ENCODE measurements at regions not wholly inside any gene's neighbourhood (a gene's known extent, or its start where the extent isn't known, plus 50 kb on each side); places are given as distances from the start of the nearest gene placed in this dataset.

- TF ChIP-seq, protein P1, sequence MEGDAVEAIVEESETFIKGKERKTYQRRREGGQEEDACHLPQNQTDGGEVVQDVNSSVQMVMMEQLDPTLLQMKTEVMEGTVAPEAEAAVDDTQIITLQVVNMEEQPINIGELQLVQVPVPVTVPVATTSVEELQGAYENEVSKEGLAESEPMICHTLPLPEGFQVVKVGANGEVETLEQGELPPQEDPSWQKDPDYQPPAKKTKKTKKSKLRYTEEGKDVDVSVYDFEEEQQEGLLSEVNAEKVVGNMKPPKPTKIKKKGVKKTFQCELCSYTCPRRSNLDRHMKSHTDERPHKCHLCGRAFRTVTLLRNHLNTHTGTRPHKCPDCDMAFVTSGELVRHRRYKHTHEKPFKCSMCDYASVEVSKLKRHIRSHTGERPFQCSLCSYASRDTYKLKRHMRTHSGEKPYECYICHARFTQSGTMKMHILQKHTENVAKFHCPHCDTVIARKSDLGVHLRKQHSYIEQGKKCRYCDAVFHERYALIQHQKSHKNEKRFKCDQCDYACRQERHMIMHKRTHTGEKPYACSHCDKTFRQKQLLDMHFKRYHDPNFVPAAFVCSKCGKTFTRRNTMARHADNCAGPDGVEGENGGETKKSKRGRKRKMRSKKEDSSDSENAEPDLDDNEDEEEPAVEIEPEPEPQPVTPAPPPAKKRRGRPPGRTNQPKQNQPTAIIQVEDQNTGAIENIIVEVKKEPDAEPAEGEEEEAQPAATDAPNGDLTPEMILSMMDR (IDR thresholded peaks at IDR 0.05), result no peak
- Histone ChIP-seq H3K27ac (no peak overlapping the region), H3K4me1 (no peaks in the 10 kb centered on the region), H3K4me3 (no peak overlapping the region), H3K36me3 (no peaks in the 10 kb centered on the region), H3K27me3 (no peaks in the 10 kb centered on the region), H3K9me3 (no peaks in the 10 kb centered on the region)
- intact Hi-C loops (cut with DNase I), result no loop called here
- ATAC-seq (no peak), DNase-seq (no peak)
Measured at GRCh38 chr2:228493852-228494251, 312.4 kb upstream of the SPHKAP start.

GRCh38 chr2:228479014-228479413 is 297.5 kb upstream of the SPHKAP start:
- H3K27me3 ChIP-seq, result no peaks in the 10 kb centered on the region
- H3K4me1 ChIP-seq, result no peaks in the 10 kb centered on the region
- H3K4me3 ChIP-seq, result no peak overlapping the region
- TF ChIP-seq, protein P1 (IDR thresholded peaks at IDR 0.05), result no peak
- no peak overlapping the region for H3K27ac ChIP-seq
- H3K36me3 ChIP-seq, result no peaks in the 10 kb centered on the region
- H3K9me3 ChIP-seq, result no peaks in the 10 kb centered on the region
- ATAC-seq (no peak), DNase-seq (no peak)
- intact Hi-C loops (cut with DNase I), result no loop called here

DNA sequence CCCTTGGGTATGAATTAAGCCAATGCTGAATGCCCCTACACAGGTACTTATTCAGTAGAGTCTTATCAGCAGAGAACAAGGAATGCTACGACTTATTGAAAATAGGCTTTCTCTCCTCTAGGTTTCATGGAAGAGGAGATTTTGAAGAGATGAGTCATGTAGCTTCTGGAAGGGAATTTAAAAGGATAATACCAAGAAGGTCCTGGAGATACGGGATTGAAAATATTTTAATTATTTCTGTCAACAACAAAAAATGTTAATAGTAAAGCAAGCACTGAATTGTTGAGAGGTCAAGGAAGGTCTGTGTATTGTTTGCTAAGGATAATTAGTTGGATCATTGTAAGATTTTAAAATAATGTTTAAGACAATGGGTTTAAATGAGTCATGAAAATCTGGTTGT is 293.0 kb upstream of the SPHKAP start:
- Histone ChIP-seq H3K36me3 (no peaks in the 10 kb centered on the region), H3K27ac (no peak overlapping the region), H3K4me3 (no peak overlapping the region), H3K4me1 (no peaks in the 10 kb centered on the region), H3K9me3 (no peaks in the 10 kb centered on the region), H3K27me3 (no peaks in the 10 kb centered on the region)
- TF ChIP-seq, protein P1 (IDR thresholded peaks at IDR 0.05), result no peak
- intact Hi-C loops (cut with DNase I), result no loop called here
- no peak for ATAC-seq
- DNase-seq, result no peak

DNA sequence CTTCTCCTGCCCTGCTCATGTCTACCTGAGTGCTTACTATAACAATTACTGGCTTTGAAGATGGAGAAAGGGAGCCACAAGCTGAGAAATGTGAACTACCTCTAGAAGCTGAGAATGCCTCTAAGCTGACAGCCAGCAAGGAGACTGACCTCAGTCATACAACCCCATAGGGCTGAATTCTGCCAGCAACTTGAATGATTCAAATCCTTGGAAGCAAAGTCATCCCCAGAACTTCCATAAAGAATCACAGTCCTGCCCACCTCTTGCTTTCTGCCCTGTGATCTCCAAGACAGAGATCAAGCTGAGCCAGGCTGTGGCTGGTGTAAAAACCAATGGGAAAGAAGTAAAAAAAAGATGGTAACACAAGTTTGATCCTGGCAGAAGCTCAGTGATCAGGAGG is 288.2 kb upstream of the SPHKAP start:
- no peaks in the 10 kb centered on the region for H3K9me3 ChIP-seq
- no peak for ATAC-seq
- no peak for DNase-seq
- TF ChIP-seq, protein P1 (IDR thresholded peaks at IDR 0.05), result no peak
- H3K27me3 ChIP-seq, result no peaks in the 10 kb centered on the region
- no peak overlapping the region for H3K4me3 ChIP-seq
- H3K27ac ChIP-seq, result no peak overlapping the region
- intact Hi-C loops (cut with DNase I), result no loop called here
- no peaks in the 10 kb centered on the region for H3K4me1 ChIP-seq
- no peaks in the 10 kb centered on the region for H3K36me3 ChIP-seq

GRCh38 chr2:228466851-228467250 is 285.4 kb upstream of the SPHKAP start:
- H3K36me3 ChIP-seq, result no peaks in the 10 kb centered on the region
- DNase-seq (no peak), ATAC-seq (no peak)
- no peak overlapping the region for H3K4me3 ChIP-seq
- H3K27ac ChIP-seq, result no peak overlapping the region
- no peaks in the 10 kb centered on the region for H3K27me3 ChIP-seq
- no peaks in the 10 kb centered on the region for H3K4me1 ChIP-seq
- intact Hi-C loops (cut with DNase I), result no loop called here
- TF ChIP-seq, protein P1 (IDR thresholded peaks at IDR 0.05), result no peak
- no peaks in the 10 kb centered on the region for H3K9me3 ChIP-seq

DNA sequence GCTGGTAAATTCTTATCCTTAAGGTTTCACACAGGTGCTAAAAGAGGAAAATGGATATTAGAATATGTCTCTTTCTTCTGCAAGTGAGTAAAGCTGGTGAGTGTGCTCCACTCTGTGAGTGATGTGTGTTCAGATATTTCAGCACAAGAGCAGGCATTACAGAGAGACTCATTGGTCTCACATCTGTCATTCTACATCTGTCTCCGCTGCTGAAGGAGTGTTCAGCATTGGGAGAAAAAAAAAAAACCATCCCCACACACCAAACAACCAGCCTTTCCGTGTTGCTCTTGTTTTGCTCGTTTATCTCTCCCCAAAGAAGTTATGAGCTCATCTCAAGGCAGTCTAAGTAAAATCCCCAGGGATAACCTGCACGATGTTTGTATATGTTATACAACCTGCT is 283.9 kb upstream of the SPHKAP start:
- intact Hi-C loops (cut with DNase I), result no loop called here

More for the DNA sequence above, 283.9 kb upstream of the SPHKAP start:
- no peaks in the 10 kb centered on the region for H3K4me1 ChIP-seq
- no peak overlapping the region for H3K4me3 ChIP-seq
- no peaks in the 10 kb centered on the region for H3K9me3 ChIP-seq
- TF ChIP-seq, protein P1 (IDR thresholded peaks at IDR 0.05), result no peak
- no peak for ATAC-seq
- no peaks in the 10 kb centered on the region for H3K27me3 ChIP-seq
- H3K36me3 ChIP-seq, result no peaks in the 10 kb centered on the region
- DNase-seq, result no peak
- no peak overlapping the region for H3K27ac ChIP-seq

Measured in upper lobe of right lung (tissue), 1 donor.